Astrocyte (in vitro differentiated cells and primary cell): ENCODE measurements at regions not wholly inside any gene's neighbourhood (a gene's known extent, or its start where the extent isn't known, plus 50 kb on each side); places are given as distances from the start of the nearest gene placed in this dataset.
A peak's percentile ranks its signal among the peaks of the same experiment; 100 is the strongest.

Experiments
- DNase-seq: peaks from one replicate; pipeline ENCODE4 v3.0.0-alpha.2; 2010; ENCODE audit warnings: low read depth
- FAIRE-seq: peaks from 2 replicates; lab custom pipeline; 2011; peaks lifted over from hg19 to GRCh38; lab: Jason Lieb, UNC
- H2AFZ ChIP-seq: 2 replicates; pipeline ENCODE4 v1.6.0; 2012; ENCODE audit warnings: low read depth, low read length, inconsistent platforms
- H3K27ac ChIP-seq: 2 replicates; pipeline ENCODE4 v1.5.1; 2011; ENCODE audit warnings: low read depth, low read length, inconsistent platforms
- H3K27me3 ChIP-seq: 2 replicates; pipeline ENCODE4 v1.6.0; 2011; ENCODE audit warnings: low read length, inconsistent platforms; ENCODE audit not compliant: insufficient read depth
- H3K36me3 ChIP-seq: 2 replicates; pipeline ENCODE4 v1.5.1; 2011; ENCODE audit warnings: low read length, inconsistent platforms; ENCODE audit not compliant: insufficient read depth
- H3K4me1 ChIP-seq: 2 replicates; pipeline ENCODE4 v1.5.1; 2011; ENCODE audit warnings: low read length, inconsistent platforms; ENCODE audit not compliant: insufficient read depth
- H3K4me2 ChIP-seq: 2 replicates; pipeline ENCODE4 v1.6.0; 2012; ENCODE audit warnings: low read length, inconsistent platforms
- H3K4me3 ChIP-seq: 2 replicates; pipeline ENCODE4 v1.5.1; 2011; ENCODE audit warnings: low read depth, mild to moderate bottlenecking, low read length, inconsistent platforms; ENCODE audit not compliant: insufficient read depth
- H3K79me2 ChIP-seq: 2 replicates; pipeline ENCODE4 v1.6.0; 2012; ENCODE audit warnings: mild to moderate bottlenecking, low read length, inconsistent platforms; ENCODE audit not compliant: insufficient read depth
- H3K9ac ChIP-seq: 2 replicates; pipeline ENCODE4 v1.6.0; 2012; ENCODE audit warnings: mild to moderate bottlenecking, low read length, inconsistent platforms
- H3K9me3 ChIP-seq: 2 replicates; pipeline ENCODE4 v1.5.1; 2012; ENCODE audit warnings: low read depth, mild to moderate bottlenecking, low read length, inconsistent platforms; ENCODE audit not compliant: insufficient read depth
- H4K20me1 ChIP-seq: 2 replicates; pipeline ENCODE4 v1.6.0; 2012; ENCODE audit warnings: low read length, inconsistent platforms; ENCODE audit not compliant: insufficient read depth
- H3K27ac Mint-ChIP-seq: one replicate; pipeline ENCODE4 v1.8.0; 2021; ENCODE audit warnings: mild to moderate bottlenecking, mixed read lengths; ENCODE audit not compliant: unreplicated experiment
- H3K27me3 Mint-ChIP-seq: one replicate; pipeline ENCODE4 v1.8.0; 2021; ENCODE audit warnings: low read depth, mixed read lengths; ENCODE audit not compliant: unreplicated experiment
- H3K36me3 Mint-ChIP-seq: one replicate; pipeline ENCODE4 v1.8.0; 2021; ENCODE audit warnings: low read depth, mixed read lengths; ENCODE audit not compliant: unreplicated experiment
- H3K4me1 Mint-ChIP-seq: one replicate; pipeline ENCODE4 v1.8.0; 2021; ENCODE audit warnings: low read depth, mixed read lengths; ENCODE audit not compliant: unreplicated experiment
- H3K4me3 Mint-ChIP-seq: one replicate; pipeline ENCODE4 v1.8.0; 2021; ENCODE audit warnings: mild to moderate bottlenecking, moderate library complexity, mixed read lengths; ENCODE audit not compliant: unreplicated experiment
- H3K9me3 Mint-ChIP-seq: one replicate; pipeline ENCODE4 v1.8.0; 2021; ENCODE audit warnings: mild to moderate bottlenecking, mixed read lengths; ENCODE audit not compliant: unreplicated experiment
- CTCF ChIP-seq: IDR thresholded peaks from 2 replicates; pipeline ENCODE4 v1.5.1; 2011; ENCODE audit warnings: low read depth, mild to moderate bottlenecking, inconsistent platforms, low read length, moderate library complexity; ENCODE audit not compliant: insufficient read depth
- EZH2 ChIP-seq: IDR thresholded peaks from 2 replicates; pipeline ENCODE4 v1.6.1; 2012; ENCODE audit warnings: mild to moderate bottlenecking, low read length, inconsistent platforms; ENCODE audit not compliant: insufficient read depth

GRCh38 chr17:72503556-72503955 lies 382.7 kb downstream of the SOX9 start:
- Mint-ChIP-seq H3K4me3 (no peak overlapping the region), H3K9me3 (peaks cover under 1% of the 10 kb centered on the region), H3K4me1 (peaks cover 26% of the 10 kb centered on the region), H3K27ac (no peak overlapping the region), H3K36me3 (no peaks in the 10 kb centered on the region), H3K27me3 (no peaks in the 10 kb centered on the region)
- Histone ChIP-seq H3K4me1 (peaks cover 31% of the 10 kb centered on the region), H4K20me1 (peaks cover 58% of the 10 kb centered on the region), H3K9me3 (no peaks in the 10 kb centered on the region), H3K9ac (no peak overlapping the region), H3K79me2 (peaks cover 87% of the 10 kb centered on the region), H3K36me3 (no peaks in the 10 kb centered on the region), H3K27ac (no peak overlapping the region), H3K27me3 (no peaks in the 10 kb centered on the region), H3K4me2 (no peak overlapping the region), H3K4me3 (no peak overlapping the region), H2AFZ (no peak overlapping the region)
- DNase-seq (no peak), FAIRE-seq (no peak)
- no peak for TF ChIP-seq EZH2
- no peak for TF ChIP-seq CTCF

GRCh38 chr17:72504783-72505182 lies 384.0 kb downstream of the SOX9 start:
- Mint-ChIP-seq H3K9me3 (no peaks in the 10 kb centered on the region), H3K36me3 (no peaks in the 10 kb centered on the region), H3K27me3 (no peaks in the 10 kb centered on the region), H3K4me3 (no peak overlapping the region), H3K27ac (no peak overlapping the region), H3K4me1 (peaks cover 29% of the 10 kb centered on the region)
- H4K20me1 ChIP-seq: peaks cover 56% of the 10 kb centered on the region
- H2AFZ ChIP-seq: no peak overlapping the region
- peaks cover 35% of the 10 kb centered on the region for H3K4me1 ChIP-seq
- no peak overlapping the region for H3K4me3 ChIP-seq
- H3K4me2 ChIP-seq: no peak overlapping the region
- no peaks in the 10 kb centered on the region for H3K27me3 ChIP-seq
- DNase-seq (no peak), FAIRE-seq (no peak)
- H3K9me3 ChIP-seq: no peaks in the 10 kb centered on the region
- H3K27ac ChIP-seq: no peak overlapping the region
- TF ChIP-seq CTCF: no peak
- no peak for TF ChIP-seq EZH2
- H3K36me3 ChIP-seq: no peaks in the 10 kb centered on the region
- H3K79me2 ChIP-seq: peaks cover 88% of the 10 kb centered on the region
- H3K9ac ChIP-seq: no peak overlapping the region

- peaks cover 33% of the 10 kb centered on the region for H3K4me1 Mint-ChIP-seq
- Histone ChIP-seq H3K4me2 (peak overlapping the region; percentile 38), H3K4me1 (peaks cover 48% of the 10 kb centered on the region), H2AFZ (no peak overlapping the region), H3K27me3 (no peaks in the 10 kb centered on the region), H4K20me1 (peaks cover 59% of the 10 kb centered on the region), H3K4me3 (no peak overlapping the region), H3K27ac (no peak overlapping the region), H3K79me2 (peaks cover 93% of the 10 kb centered on the region), H3K9me3 (no peaks in the 10 kb centered on the region), H3K9ac (no peak overlapping the region), H3K36me3 (no peaks in the 10 kb centered on the region)
- DNase-seq: peak; percentile 82
- no peak overlapping the region for H3K27ac Mint-ChIP-seq
- no peak overlapping the region for H3K4me3 Mint-ChIP-seq
- FAIRE-seq: no peak
- no peaks in the 10 kb centered on the region for H3K9me3 Mint-ChIP-seq
- H3K27me3 Mint-ChIP-seq: no peaks in the 10 kb centered on the region
- no peaks in the 10 kb centered on the region for H3K36me3 Mint-ChIP-seq
- TF ChIP-seq EZH2: no peak
- TF ChIP-seq CTCF: no peak
Measured at GRCh38 chr17:72506773-72507172, 386.0 kb downstream of the SOX9 start.
